ENCODE measurements at regions not wholly inside any gene's neighbourhood (a gene's known extent, or its start where the extent isn't known, plus 50 kb on each side); places are given as distances from the start of the nearest gene placed in this dataset.
A peak's percentile ranks its signal among the peaks of the same experiment; 100 is the strongest.

DNA sequence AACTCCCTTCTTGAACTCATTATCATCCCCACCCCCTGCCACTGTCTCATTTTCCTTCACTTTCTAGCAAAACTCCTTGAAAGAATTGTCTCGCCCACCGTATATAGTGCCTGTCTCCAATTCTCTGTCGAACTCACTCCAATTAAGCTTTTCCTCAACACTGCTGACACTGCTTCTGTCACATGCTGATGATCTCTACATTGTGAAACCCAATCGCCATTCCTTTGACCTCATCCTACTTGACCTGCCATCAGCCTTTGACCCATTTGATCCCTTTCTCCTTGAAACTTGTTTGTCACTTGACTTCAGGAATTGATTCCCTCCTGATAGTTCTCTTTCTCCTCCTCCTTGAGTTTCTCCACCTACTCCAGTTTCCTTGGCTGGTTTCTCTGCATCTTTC lies 54.8 kb downstream of the CCDC71L start:
- DNase-seq = no peak

DNA sequence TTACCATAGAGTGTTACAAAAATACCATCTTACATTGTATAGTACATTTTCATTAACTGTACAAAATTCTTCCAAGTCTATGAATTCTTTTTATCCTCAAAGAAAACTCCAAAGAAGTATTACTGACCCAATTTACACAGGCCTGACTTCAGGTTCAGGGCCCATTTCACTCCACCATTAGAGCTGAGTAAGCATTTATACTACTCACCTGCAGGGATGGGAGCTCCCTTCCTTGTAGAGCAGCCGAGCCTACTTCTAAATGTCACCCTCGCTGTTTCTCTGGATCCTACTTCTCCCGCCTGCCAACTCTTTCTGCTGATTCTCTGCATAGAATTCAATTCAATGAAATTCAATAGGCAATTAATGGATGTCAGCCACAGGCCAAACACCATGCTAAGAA lies 56.0 kb downstream of the CCDC71L start:
- no peak for DNase-seq

DNA sequence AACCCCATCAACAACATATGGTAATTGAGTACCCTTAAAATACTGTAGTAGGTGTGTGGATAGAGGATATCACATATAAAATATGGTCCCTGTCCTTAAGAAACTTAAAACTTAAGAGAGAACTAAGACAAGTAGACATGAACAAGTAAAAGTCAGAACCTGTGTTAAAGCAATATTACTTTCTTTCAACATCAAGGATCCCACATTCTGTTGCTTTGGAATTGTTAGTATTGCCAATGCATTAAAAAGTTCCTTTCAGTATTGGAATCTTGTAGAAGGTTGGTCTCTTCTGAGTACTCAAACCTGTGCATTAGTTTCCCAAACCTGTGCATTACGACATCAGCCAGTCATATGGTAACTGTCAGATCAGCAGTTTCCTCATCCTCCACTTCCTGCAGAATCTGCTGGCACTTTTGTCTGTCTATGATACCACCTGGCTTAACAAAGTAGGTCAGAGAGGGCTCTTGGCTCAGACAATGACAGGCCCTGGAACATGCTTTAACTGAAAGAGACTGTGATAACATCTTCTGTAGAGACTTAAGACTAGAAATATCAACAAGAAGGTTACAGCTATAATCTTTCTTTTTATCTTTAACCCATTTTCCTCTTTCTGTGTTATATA lies 56.5 kb downstream of the CCDC71L start:
- no peak for DNase-seq

DNA sequence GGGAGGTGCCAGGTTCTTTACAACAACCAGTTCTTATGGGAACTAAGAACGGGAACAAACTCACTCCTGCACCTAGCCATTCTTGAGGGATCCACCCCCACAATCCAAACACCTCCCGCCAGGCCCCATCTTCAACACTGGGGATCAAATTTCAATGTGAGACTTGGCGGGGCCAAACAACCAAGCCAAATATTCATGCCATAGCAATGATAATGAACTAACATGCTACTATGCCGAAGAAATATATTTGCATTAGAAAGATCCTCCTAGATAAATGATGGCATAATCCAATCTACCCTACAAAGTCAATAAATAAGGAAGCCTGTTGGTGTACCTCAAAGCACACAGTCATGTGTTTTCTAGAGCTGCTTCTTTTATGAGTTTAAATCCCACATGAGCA lies 57.6 kb downstream of the CCDC71L start:
- DNase-seq = no peak

DNA sequence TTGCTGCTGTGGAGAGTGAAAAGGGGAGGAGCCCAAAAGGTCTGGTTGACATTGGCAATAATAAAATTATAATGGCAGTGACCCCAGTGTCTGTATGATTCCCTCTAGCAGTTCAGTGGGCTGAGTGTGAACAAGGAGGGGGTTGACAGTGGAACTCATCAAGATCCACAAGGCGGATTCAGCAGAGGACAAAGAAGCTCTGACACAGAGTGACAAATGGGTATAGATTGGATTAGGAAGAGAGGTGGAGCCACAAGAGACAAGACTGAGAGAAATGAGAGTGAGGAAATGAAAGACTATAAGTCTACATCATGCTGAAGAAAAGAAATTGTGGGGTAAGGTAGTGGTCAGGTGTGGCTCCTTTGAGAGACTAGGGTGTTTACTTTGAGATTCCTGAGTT lies 58.9 kb downstream of the CCDC71L start:
- no peak for DNase-seq

DNA sequence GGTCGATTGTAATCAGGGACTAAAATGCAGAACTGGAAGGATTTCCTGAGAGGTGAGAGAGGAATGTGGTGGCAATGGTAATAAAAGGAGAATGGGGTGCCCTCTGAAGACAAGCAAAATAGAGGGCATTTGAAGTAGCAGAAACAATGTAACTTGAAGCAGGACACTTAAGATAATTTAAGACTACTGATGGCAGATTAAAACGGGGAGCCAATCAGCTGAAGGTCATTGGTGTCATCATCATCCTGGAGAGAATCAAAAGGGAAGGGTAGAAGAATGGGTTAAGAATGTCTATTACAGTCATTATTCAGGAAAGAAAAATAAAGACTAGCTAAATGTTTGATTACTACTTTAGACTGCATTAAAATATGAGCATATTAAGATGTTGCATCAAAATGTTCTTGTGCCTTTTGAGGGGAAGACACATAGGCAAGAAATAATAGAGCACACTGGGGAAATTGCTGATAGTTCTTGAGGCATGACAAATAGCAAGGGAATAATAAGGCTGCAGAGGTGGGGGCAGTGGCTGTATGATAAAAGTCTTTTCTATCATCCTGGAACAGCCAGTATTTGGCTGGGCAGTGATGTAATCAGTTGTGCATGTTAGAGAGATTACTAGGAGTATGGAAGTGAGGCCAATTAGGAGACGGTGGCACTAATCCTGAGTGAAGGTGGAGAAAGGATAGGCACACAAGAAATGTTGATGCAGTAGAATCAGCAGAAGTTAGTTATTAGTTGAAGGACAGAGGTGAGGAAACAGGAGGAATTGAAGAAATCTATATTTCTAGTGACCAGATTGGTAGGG lies 60.2 kb downstream of the CCDC71L start:
- DNase-seq = no peak

DNA sequence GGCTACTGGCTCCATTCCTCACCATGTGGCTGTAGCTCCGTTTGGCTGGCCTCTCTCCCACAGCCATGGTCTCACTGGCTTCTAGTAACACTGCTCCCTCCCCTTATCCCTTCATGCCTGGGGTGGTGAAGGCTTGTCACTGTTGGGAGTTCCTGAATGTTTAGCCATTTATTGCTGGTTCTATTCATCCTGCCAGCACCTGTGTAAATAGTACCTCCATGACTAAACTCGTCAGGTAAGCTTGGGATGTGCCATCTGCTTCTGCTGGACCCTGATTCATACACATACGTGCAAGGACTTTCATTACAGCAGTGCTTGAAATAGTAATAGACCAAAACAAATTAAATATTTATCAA lies 61.6 kb downstream of the CCDC71L start:
- no peak for DNase-seq

DNA sequence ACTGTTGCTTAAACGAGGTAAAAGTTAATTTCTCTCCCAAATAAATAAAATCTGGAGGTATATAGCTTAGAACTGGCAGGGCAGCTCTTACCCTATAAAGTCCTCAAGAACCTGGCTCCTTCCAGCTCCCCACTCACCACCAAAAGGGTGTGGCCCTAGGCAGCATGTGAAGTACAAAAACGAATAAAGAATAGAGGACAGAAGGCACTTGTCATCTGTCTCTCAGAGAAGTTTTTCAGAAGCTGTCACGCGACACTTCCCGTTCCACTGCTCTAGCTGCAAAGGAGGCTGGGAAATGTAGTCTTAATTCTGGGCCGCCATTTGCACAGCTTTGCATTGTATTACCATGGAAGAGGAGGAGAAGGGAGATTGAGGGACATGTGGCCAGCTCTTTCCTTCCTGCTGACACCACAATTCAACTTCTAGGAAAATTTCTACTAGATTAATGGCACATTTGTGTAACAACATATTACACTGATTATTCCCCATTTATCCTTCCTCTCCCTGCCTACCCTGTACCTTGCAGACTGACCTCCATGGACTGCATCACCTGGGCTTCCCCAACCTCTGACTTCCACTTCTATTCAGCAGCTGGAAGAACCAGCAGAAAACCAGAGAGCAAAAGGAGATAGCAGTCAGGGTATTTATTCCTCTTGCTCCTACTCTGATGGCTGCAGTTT lies 62.2 kb downstream of the CCDC71L start:
- DNase-seq = peak; percentile 31

DNA sequence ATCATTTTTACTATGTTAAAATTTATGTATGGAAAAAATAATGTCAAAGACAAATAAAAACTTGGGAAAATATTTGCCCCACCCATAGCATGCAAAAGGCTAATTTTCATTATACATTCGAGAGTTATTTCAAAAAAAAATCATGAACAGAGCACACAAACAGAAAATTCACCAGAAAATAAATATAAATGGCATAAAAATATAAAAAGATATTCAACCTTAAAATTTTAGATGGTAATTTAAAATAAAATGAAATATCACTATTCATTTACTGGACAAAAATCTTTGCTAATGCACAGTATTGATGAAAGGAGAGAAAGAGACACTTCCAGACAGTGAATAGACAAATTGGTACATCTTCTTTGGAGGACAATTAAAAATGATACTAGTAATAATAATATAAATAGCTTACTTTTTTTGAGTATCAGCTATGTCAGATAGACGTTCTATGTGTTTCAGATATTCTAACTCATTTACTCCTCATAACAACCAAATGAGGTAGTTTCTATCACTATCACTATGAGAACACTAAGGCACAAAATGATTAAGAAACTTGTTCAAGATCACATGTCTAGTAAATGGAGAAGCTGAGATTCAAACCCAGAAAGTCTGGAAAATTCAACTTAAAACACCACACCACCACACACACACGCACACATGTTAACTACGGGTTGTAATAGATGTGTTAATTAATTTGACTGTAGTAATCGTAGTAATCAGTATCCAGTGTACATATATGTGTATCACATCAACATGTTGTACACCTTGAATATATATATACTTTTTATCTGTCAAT lies 63.0 kb downstream of the CCDC71L start:
- DNase-seq = no peak

DNA sequence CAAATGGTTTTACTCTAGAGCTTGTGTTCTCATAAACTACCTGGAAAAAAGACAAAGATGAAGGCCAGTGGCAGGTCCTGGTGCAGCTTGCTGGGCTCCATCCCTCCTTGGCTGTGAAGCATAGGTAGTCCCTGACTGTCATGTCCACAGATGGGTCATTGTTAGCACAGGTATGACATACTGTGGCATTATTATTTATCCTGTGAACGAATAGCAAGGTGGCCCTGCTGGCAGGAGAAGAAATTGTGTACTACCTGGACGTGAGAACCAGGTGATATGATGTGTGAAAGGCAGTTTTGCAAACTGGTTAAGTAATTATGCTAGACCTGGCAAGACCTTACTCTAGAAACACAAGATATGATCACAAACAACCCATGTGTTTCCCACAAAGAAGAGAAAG lies 63.9 kb downstream of the CCDC71L start:
- DNase-seq = no peak

DNA sequence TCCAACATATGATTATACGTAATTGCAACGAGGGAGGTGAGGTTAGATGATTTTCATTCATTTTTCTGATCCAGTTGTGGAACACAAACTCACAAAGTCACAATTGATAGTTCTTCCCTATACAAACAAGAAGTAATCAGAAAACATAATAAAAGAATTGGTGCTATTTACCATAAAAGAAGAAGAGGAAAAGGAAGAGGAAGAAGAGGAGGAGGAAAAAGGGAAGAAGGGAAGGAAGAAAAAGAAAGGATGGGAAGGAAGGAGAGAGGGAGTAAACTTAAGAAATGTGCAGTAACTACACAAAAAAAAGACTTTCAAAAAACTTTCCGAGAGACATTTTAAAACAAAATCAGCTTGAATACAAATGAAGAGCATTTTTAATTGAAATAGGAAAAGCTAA lies 65.0 kb downstream of the CCDC71L start:
- no peak for DNase-seq

DNA sequence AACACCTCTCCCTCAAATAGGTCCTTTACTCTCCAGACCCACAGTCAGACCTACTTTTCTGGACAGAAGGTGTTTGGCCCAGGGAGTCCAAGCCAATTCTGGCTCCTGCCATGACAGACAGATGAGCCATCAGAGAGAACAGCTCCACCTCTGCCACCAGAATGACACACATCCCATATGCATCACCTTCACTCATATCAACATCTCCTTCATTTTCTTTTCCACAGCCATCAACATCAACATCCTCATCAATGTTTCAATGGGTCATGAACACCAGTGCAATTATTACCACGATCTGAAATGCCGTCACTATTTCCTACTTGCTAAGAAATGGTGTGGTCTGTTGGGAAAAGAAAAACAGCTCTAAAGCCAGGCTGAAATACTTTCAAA lies 67.9 kb downstream of the CCDC71L start:
- no peak for DNase-seq

DNA sequence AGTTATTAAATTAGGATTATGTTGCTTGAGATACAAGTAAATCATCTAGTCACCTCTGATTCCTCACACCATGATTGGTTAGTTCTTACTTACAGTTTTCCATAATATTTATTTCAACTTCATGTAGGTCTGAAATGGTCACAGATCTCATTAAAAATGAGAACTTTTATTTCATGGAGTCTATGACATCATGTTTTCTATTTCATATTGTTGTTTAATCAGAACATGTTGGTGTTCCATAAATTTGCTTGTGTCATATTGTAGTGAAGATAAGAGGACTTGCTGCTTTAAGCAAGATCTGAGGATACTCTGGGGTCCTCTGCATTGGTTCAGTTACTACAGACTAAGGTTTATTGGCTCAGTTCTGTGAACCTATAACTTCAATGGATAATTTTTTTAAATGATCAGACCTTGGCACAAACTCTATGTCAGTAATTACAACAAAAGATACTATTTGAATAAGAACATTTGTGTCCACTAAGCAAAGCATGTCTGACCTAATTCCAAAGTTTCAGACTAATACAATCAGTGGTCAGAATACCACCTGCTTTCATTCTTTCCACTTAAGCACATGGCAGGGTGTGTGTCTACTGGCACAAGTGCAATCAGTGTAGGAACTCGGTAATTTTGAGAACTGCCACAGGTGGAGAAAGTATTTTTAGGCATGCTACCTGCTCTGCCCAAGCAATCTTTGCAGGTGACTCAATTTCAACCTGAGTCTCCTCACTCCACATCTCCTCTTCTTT lies 68.5 kb downstream of the CCDC71L start:
- no peak for DNase-seq

DNA sequence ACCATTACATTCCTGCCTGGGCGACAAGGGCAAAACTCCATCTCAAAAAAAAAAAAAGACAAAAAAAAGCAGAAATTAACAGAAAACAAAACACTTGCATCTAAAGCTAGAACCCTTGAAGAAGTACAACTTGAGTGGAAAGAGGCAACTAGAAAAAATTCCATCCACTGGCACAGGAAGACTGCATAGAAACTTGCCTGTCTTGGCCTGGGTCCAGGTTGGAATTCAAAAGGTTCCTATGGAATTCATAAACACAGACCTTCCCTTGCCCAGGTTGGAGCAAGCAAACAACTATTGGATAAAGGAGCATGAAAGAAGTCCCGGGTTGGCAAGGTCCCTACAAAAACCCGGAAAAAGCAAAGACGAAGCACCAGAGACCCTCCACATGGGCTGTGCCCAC lies 69.8 kb downstream of the CCDC71L start:
- DNase-seq = no peak

DNA sequence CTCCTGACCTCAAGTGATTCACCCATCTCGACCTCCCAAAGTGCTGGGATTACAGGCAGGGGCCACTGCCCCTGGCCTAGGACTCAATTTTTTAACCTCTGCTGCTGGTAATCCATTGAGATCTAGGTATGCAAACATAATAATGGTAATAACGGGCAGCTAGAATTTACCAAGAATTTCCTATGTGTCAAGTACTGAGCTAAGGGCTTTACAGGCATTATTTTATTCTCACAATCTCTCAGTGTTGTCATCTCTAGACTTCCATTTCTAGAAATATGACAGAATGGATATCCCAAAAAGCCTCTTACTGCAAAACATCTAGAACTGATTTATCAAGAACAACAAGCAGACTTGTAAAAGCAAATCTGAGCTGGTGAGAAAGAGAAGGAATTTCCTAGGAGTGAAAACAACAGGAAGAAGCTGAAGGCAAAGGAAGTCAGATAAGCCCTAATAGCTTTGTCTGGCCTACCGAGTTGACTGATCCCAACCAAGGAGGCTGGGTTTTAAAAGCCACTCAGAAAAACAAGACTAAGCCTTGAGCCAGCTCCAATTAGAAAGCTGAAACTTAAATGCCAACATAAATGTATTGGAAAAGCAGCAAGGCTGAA lies 70.6 kb downstream of the CCDC71L start:
- no peak for DNase-seq

DNA sequence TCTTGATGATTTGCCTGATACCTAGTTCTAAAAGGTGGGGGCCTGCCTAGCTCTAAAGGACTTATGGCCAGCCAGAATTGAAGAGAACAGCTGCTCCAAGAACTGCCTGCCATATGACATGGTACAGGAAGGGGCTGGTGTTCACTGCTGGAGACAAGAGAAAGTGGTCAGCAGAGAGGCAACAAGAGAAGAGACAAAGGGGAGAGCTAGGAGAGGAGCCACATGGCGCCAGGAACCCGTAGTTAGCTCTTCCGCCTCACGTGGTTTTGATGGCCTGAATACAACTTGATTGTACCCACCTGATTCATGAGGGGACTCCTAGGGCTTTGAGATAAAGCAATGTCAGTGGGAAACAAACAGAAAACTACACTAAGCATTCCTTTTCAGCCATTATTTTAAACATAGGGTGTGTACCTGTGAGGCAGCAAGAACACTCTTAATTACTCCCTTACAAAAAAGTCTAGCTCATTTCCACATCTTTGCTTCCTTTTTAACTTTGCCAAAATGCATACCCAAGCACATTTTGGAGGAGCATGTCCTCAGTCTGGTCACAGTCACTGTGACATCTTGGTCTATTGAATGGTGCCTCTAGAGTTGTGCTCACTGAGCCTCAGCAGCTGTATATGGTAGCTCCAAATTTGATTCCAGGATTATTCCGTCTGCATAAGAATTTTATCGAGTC lies 71.6 kb downstream of the CCDC71L start:
- DNase-seq = no peak

DNA sequence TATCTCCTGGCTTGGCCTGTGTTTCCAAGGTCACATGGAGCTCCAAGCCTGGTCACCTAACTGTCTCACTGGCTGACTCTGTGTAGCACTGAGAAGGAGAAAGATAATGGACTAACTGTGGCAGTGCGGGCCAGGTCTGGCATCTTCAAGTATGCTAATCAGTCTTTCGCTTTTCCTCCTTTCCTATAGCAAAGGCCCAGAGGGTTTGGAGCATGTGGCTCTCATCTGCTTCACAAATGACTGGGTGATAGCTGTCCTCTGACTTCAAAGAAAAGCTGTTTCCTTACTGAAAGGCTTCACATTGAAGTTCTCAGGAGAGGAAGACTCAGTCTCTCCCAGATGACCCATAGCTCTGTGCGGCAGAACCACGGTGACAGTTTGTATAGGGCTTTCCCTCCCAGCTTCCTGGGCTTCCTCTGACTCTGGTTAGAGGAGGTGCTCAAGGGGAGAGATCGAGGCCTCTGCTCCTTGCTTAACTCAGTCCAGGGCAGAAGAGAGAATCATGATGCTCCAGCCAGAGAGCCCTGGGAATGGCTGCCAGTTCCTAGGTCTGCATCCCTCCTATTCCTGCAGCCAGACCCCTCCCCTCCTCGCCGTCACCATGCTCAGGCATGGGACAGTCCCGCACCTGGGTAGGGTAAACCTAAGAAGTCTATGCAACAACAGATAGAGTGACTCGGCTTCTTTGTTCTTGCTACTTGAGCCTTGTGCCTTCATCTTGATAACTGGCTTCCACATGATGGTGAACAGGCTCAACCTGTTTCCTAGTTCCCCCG lies 72.3 kb downstream of the CCDC71L start:
- DNase-seq = no peak

DNA sequence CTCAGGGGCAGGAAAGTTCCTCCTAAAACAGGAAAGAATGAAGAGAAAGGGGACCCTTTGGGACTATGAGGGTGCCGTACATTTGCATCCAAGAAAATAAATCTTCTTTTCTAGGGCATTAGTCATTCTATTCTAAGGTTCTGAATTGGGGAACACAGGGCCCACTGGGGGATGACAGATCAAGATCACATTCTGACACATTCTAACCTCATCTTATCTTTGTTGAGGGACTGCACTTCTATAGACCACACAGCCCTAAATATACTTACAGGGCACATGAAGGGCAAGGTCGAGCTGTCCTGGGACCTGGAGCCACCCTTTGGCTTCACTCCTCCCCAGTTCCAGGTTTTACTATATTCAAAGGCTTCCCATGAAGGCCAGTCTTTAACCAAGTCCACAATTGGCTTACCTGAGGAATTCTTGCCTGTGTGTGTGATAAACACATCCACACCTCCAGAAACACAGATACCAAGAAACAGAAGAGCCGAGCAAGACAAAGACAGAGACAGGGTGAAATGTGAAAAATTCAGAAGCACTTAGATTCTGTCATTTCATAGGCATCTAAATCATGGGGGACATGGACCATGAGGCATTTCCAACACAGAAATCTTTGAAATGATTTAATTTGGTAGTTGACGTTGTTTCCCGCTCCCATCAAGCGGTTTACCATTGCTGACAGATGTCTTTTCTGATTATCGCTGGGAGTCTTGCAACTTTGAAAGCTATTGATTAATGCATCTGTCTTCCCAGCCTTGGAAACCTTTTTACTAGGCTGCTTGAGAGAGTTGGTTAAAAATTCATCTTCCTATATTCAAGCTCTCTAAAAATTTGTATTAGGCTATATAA lies 75.8 kb downstream of the CCDC71L start:
- no peak for DNase-seq

DNA sequence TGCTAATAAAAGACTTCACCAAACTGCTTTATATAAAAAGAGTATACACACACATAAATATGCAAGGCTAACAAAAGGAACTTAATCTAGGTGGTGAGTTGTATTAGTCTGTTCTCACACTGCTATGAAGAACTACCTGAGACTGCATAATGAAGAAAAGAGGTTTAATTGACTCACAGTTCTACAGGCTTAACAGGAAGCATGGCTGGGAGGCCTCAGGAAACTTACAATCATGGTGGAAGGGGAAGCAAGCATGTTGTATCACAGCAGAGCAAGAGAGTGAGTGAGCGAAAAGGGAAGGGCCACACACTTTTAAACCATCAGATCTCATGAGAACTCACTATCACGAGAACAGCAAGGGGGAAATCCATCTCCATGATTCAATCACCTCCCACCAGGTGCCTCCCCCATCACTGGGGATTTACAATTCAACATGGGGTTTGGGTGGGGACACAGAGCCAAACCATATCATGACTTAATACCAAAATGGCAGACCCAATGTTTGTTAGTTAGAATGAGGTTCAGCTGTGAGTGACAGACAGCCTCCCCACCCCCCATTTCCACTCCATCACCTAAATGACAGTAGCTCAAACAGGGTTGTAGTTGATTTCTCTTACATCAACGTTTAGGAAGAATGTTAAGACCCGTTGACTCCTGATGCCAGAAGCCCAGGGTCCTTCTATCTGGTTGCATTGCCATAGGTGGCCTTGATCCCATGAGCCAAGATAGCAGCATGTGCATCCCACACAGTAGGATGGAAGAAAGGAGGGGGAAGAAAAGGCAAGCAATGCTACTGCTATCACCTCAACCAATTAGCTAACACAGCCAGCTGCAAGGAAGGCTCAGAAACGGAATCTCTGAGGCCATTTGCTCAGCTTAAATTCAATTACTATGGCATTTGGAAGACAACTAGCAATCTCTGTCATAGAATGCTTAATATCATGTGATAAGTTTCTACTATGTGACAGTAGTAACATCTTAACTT lies 77.0 kb downstream of the CCDC71L start:
- no peak for DNase-seq
